SK-N-SH treated with all-trans-retinoic acid at 6 μM for 48 hours (cell line): ENCODE measurements at regions not wholly inside any gene's neighbourhood (a gene's known extent, or its start where the extent isn't known, plus 50 kb on each side); places are given as distances from the start of the nearest gene placed in this dataset.

Source experiments
- ATAC-seq: fragments of 200-7000 bp; cut with Tn5 transposase; 3 replicates; pipeline ENCODE4 v1.9.1; 2020; ENCODE audit warnings: mild to moderate bottlenecking, moderate library complexity
- ARNTL ChIP-seq: fragments of 450-650 bp; formaldehyde crosslinking; IDR thresholded peaks from 2 replicates; pipeline ENCODE4 v1.5.0; 2020; ENCODE audit warnings: low read depth, mild to moderate bottlenecking, moderate library complexity, borderline replicate concordance
- BACH2 ChIP-seq: fragments of 250-450 bp; sonication (Bioruptor Pico); IDR thresholded peaks from 2 replicates; pipeline ENCODE4 v1.9.0; 2021; ENCODE audit warnings: mild to moderate bottlenecking, borderline replicate concordance
- CSDC2 ChIP-seq: fragments of 250-450 bp; sonication (Bioruptor Pico); IDR thresholded peaks from 2 replicates; pipeline ENCODE4 v1.5.0; 2020; ENCODE audit warnings: mild to moderate bottlenecking, moderate library complexity
- CSRNP3 ChIP-seq: fragments of 250-450 bp; sonication (Bioruptor Pico); IDR thresholded peaks from 2 replicates; pipeline ENCODE4 v1.5.1; 2021; ENCODE audit warnings: mild to moderate bottlenecking, moderate library complexity
- ESRRG ChIP-seq: fragments of 250-450 bp; sonication (Bioruptor Pico); IDR thresholded peaks from 2 replicates; pipeline ENCODE4 v1.6.1; 2021; ENCODE audit warnings: mild to moderate bottlenecking
- GLIS3 ChIP-seq: fragments of 250-450 bp; sonication (Bioruptor Pico); IDR thresholded peaks from 2 replicates; pipeline ENCODE4 v1.5.0; 2020; ENCODE audit warnings: mild to moderate bottlenecking, moderate library complexity
- ISL1 ChIP-seq: fragments of 250-450 bp; sonication (Bioruptor Pico); IDR thresholded peaks from 2 replicates; pipeline ENCODE4 v2.1.2; 2022; ENCODE audit warnings: mild to moderate bottlenecking, moderate library complexity
- OSR1 ChIP-seq: fragments of 250-450 bp; sonication (Bioruptor Pico); IDR thresholded peaks from 2 replicates; pipeline ENCODE4 v1.8.0; 2022; ENCODE audit warnings: moderate library complexity, mild to moderate bottlenecking, inconsistent platforms
- POU6F1 ChIP-seq: fragments of 250-450 bp; sonication (Bioruptor Pico); IDR thresholded peaks from 2 replicates; pipeline ENCODE4 v1.8.0; 2021; ENCODE audit warnings: low read depth, mild to moderate bottlenecking, moderate library complexity, borderline replicate concordance
- PPARA ChIP-seq: fragments of 250-450 bp; sonication (Bioruptor Pico); IDR thresholded peaks from 2 replicates; pipeline ENCODE4 v1.5.0; 2020; ENCODE audit warnings: mild to moderate bottlenecking, borderline replicate concordance
- RARB ChIP-seq: fragments of 250-450 bp; sonication (Bioruptor Pico); IDR thresholded peaks from 2 replicates; pipeline ENCODE4 v1.8.0; 2021; ENCODE audit warnings: mild to moderate bottlenecking, moderate library complexity
- SNAI2 ChIP-seq: fragments of 250-450 bp; sonication (Bioruptor Pico); IDR thresholded peaks from 2 replicates; pipeline ENCODE4 v1.5.0; 2020; ENCODE audit warnings: mild to moderate bottlenecking, moderate library complexity
- TCF4 ChIP-seq: fragments of 250-450 bp; sonication (Bioruptor Pico); IDR thresholded peaks from 2 replicates; pipeline ENCODE4 v1.8.0; 2021; ENCODE audit warnings: mild to moderate bottlenecking, moderate library complexity, borderline replicate concordance
- TOX ChIP-seq: fragments of 250-450 bp; sonication (Bioruptor Pico); IDR thresholded peaks from 2 replicates; pipeline ENCODE4 v1.8.0; 2021; ENCODE audit warnings: mild to moderate bottlenecking, moderate library complexity, borderline replicate concordance
- TSHZ2 ChIP-seq: fragments of 250-450 bp; sonication (Bioruptor Pico); IDR thresholded peaks from 2 replicates; pipeline ENCODE4 v1.5.0; 2020; ENCODE audit warnings: mild to moderate bottlenecking, moderate library complexity
- ZC3H10 ChIP-seq: fragments of 250-450 bp; sonication (Bioruptor Pico); IDR thresholded peaks from 2 replicates; pipeline ENCODE4 v1.5.1; 2021; ENCODE audit warnings: mild to moderate bottlenecking, moderate library complexity
- ZFP3 ChIP-seq: fragments of 250-450 bp; sonication (Bioruptor Pico); IDR thresholded peaks from 2 replicates; pipeline ENCODE4 v1.5.0; 2020; ENCODE audit warnings: mild to moderate bottlenecking, moderate library complexity
- ZFP30 ChIP-seq: fragments of 450-650 bp; formaldehyde crosslinking; IDR thresholded peaks from 2 replicates; pipeline ENCODE4 v1.5.0; 2022; ENCODE audit warnings: mild to moderate bottlenecking, moderate library complexity
- ZNF565 ChIP-seq: fragments of 450-650 bp; formaldehyde crosslinking; conservative IDR thresholded peaks from 2 replicates; pipeline ENCODE4 v1.5.0; 2020; ENCODE audit warnings: low read depth, mild to moderate bottlenecking, moderate library complexity
- ZNF70 ChIP-seq: fragments of 450-650 bp; formaldehyde crosslinking; IDR thresholded peaks from 2 replicates; pipeline ENCODE4 v1.5.0; 2020; ENCODE audit warnings: mild to moderate bottlenecking, moderate library complexity
- ZNF8 ChIP-seq: fragments of 450-650 bp; formaldehyde crosslinking; IDR thresholded peaks from 2 replicates; pipeline ENCODE4 v1.5.0; 2020; ENCODE audit warnings: mild to moderate bottlenecking, moderate library complexity
- TF ChIP-seq, protein P1 (sequence below): fragments of 250-450 bp; sonication (Bioruptor Pico); IDR thresholded peaks from 2 replicates; pipeline ENCODE4 v1.8.0; 2020; ENCODE audit warnings: mild to moderate bottlenecking, moderate library complexity, borderline replicate concordance
- TF ChIP-seq, protein P2 (sequence below): fragments of 250-450 bp; sonication (Bioruptor Pico); IDR thresholded peaks from 2 replicates; pipeline ENCODE4 v1.5.1; 2020; ENCODE audit warnings: low read depth, mild to moderate bottlenecking, moderate library complexity

DNA sequence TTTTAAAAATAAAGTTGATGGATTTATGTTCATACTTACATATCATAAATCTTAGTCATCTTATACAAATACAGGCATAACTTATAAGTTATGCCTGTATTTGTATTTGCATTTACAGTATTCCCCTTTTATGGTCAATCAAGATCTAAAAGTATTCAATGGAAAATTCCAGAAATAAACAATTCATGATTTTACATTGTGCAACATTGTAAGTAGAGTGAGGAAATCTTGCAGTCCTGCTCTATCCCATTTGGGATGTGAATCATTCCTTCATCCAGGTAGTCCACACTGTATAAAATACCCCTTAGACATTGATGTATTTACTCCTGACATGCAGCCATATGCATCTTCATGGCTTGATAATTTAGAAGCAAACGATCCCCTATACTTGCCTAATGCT is 795.3 kb downstream of the SLITRK1 start:
- TF ChIP-seq ARNTL (CRISPR knock-in tag) (no peak), TSHZ2 (CRISPR knock-in tag) (no peak), CSRNP3 (CRISPR knock-in tag) (no peak), ZC3H10 (no peak), ZNF8 (CRISPR knock-in tag) (no peak), ZNF565 (no peak), TCF4 (no peak), RARB (CRISPR knock-in tag) (no peak), ZFP30 (CRISPR knock-in tag) (no peak), ISL1 (CRISPR knock-in tag) (no peak), BACH2 (no peak), OSR1 (no peak), GLIS3 (CRISPR knock-in tag) (no peak), SNAI2 (CRISPR knock-in tag) (no peak), TOX (CRISPR knock-in tag) (no peak), PPARA (CRISPR knock-in tag) (no peak)
- TF ChIP-seq, protein P1, sequence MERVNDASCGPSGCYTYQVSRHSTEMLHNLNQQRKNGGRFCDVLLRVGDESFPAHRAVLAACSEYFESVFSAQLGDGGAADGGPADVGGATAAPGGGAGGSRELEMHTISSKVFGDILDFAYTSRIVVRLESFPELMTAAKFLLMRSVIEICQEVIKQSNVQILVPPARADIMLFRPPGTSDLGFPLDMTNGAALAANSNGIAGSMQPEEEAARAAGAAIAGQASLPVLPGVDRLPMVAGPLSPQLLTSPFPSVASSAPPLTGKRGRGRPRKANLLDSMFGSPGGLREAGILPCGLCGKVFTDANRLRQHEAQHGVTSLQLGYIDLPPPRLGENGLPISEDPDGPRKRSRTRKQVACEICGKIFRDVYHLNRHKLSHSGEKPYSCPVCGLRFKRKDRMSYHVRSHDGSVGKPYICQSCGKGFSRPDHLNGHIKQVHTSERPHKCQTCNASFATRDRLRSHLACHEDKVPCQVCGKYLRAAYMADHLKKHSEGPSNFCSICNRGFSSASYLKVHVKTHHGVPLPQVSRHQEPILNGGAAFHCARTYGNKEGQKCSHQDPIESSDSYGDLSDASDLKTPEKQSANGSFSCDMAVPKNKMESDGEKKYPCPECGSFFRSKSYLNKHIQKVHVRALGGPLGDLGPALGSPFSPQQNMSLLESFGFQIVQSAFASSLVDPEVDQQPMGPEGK (CRISPR knock-in tag), result no peak
- TF ChIP-seq, protein P2, sequence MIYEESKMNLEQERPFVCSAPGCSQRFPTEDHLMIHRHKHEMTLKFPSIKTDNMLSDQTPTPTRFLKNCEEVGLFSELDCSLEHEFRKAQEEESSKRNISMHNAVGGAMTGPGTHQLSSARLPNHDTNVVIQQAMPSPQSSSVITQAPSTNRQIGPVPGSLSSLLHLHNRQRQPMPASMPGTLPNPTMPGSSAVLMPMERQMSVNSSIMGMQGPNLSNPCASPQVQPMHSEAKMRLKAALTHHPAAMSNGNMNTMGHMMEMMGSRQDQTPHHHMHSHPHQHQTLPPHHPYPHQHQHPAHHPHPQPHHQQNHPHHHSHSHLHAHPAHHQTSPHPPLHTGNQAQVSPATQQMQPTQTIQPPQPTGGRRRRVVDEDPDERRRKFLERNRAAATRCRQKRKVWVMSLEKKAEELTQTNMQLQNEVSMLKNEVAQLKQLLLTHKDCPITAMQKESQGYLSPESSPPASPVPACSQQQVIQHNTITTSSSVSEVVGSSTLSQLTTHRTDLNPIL (CRISPR knock-in tag), result no peak

GRCh38 chr13:83086088-83086487 is 796.2 kb downstream of the SLITRK1 start:
- no peak for TF ChIP-seq ZFP30 (CRISPR knock-in tag)
- ATAC-seq, result no peak

More for the DNA sequence above, 795.3 kb downstream of the SLITRK1 start:
- no peak for ATAC-seq

DNA sequence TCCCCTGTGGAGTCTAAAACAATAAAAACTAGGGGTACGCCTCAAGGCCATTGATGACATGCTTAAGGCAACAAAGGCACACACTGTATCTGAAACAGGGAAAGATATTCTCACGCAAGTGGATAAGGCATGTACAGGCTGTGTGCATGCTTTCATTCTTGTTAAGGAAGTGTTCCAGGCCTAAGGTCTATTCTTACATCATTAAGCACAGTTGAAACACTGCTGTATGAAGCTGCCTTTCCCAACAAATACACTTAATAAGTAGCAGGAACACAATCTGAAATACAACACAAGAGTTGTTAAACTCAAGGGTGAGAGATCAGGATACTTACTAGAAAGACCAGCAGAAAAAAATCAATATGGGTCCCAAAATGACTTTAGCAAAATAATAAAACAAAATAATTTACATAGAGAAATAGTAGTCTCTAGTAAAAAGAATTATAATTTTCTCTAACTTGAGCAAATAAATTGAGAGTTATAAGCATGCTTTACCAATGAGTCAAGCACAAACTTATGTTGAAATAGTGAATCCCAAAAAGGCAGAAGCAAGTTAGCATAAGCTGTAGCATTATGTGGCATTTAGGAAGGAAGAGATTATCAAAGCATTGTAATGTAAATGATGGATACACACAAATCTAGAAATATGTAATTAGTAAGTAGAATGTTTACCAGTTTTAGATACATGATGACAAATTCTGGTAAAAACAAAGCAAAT is 796.9 kb downstream of the SLITRK1 start:
- ATAC-seq, result no peak
- no peak for TF ChIP-seq ZC3H10
- TF ChIP-seq ZFP3 (CRISPR knock-in tag), result no peak
- TF ChIP-seq POU6F1, result no peak
- TF ChIP-seq CSDC2, result no peak
- TF ChIP-seq, protein P1 (CRISPR knock-in tag), result no peak
- no peak for TF ChIP-seq ZNF565
- no peak for TF ChIP-seq GLIS3 (CRISPR knock-in tag)
- no peak for TF ChIP-seq PPARA (CRISPR knock-in tag)
- TF ChIP-seq, protein P2 (CRISPR knock-in tag), result no peak
- TF ChIP-seq ARNTL (CRISPR knock-in tag), result no peak
- no peak for TF ChIP-seq ISL1 (CRISPR knock-in tag)
- TF ChIP-seq BACH2, result no peak
- TF ChIP-seq SNAI2 (CRISPR knock-in tag), result no peak
- no peak for TF ChIP-seq CSRNP3 (CRISPR knock-in tag)
- TF ChIP-seq ESRRG (CRISPR knock-in tag), result no peak
- TF ChIP-seq ZNF70 (CRISPR knock-in tag), result no peak
- no peak for TF ChIP-seq OSR1
